Pulmonary artery endothelial cell (primary cell): ENCODE measurements at regions not wholly inside any gene's neighbourhood (a gene's known extent, or its start where the extent isn't known, plus 50 kb on each side); places are given as distances from the start of the nearest gene placed in this dataset.
"Not testable (repeated sequence)": the region's sequence is repeated elsewhere in the genome, so short reads cannot be mapped to it uniquely, and the experiment has no call there.

Experiments
- DNase-seq: peaks from one replicate; pipeline ENCODE4 v3.0.0-alpha.2; 2011; ENCODE audit warnings: low read depth, low spot score

GRCh38 chr4:101670370-101670769 is 120.2 kb upstream of the BANK1 start:
- DNase-seq, result no peak

- DNase-seq, result no peak
Measured at GRCh38 chr4:101669832-101670188, 120.7 kb upstream of the BANK1 start.

- DNase-seq, result no peak
Measured at GRCh38 chr4:101669138-101669831, 121.2 kb upstream of the BANK1 start.

GRCh38 chr4:101667348-101667747 is 123.2 kb upstream of the BANK1 start:
- DNase-seq, result no peak

- no peak for DNase-seq
Measured at GRCh38 chr4:101660607-101661006, 129.9 kb upstream of the BANK1 start.

- no peak for DNase-seq
Measured at GRCh38 chr4:101655857-101656256, 134.7 kb upstream of the BANK1 start.

- DNase-seq, result no peak
Measured at GRCh38 chr4:101655005-101655404, 135.5 kb upstream of the BANK1 start.

GRCh38 chr4:101651778-101652177 is 138.8 kb upstream of the BANK1 start:
- DNase-seq, result no peak

- DNase-seq, result no peak
Measured at GRCh38 chr4:101649790-101650515, 140.6 kb upstream of the BANK1 start.

- no peak for DNase-seq
Measured at GRCh38 chr4:101647710-101648034, 142.9 kb upstream of the BANK1 start.

GRCh38 chr4:101644516-101644915 is 146.0 kb upstream of the BANK1 start:
- no peak for DNase-seq

GRCh38 chr4:101643186-101643837 is 147.2 kb upstream of the BANK1 start:
- no peak for DNase-seq

GRCh38 chr4:101632766-101633165 is 157.8 kb upstream of the BANK1 start:
- DNase-seq, result not testable (repeated sequence)

GRCh38 chr4:101630319-101630986 is 160.1 kb upstream of the BANK1 start:
- DNase-seq, result no peak

GRCh38 chr4:101621120-101621519 is 169.4 kb upstream of the BANK1 start:
- no peak for DNase-seq

GRCh38 chr4:101615652-101616051 is 174.9 kb upstream of the BANK1 start:
- no peak for DNase-seq

- DNase-seq, result not testable (repeated sequence)
Measured at GRCh38 chr4:101606989-101607388, 183.5 kb upstream of the BANK1 start.

GRCh38 chr4:101604976-101605375 is 185.6 kb upstream of the BANK1 start:
- no peak for DNase-seq

GRCh38 chr4:101600287-101600686 is 190.2 kb upstream of the BANK1 start:
- DNase-seq, result no peak

GRCh38 chr4:101599620-101600019 is 190.9 kb upstream of the BANK1 start:
- no peak for DNase-seq

- peak; percentile 0 for DNase-seq
Measured at GRCh38 chr4:101596781-101597552, 193.6 kb upstream of the BANK1 start.
